H1 (cell line): ENCODE measurements at regions not wholly inside any gene's neighbourhood (a gene's known extent, or its start where the extent isn't known, plus 50 kb on each side); places are given as distances from the start of the nearest gene placed in this dataset.

Source experiments
- CTCF ChIA-PET: fragments of 300-600 bp; sonication (Branson Sonifier 250); formaldehyde crosslinking; loops from one replicate; lab custom pipeline; 2021; ENCODE audit not compliant: partially characterized antibody; lab: Charles Lee
- POLR2A ChIA-PET: fragments of 300-600 bp; sonication (Branson Sonifier 250); formaldehyde crosslinking; loops from one replicate; lab custom pipeline; 2021; ENCODE audit warnings: inconsistent platforms; ENCODE audit not compliant: partially characterized antibody; lab: Charles Lee
- DNase-seq, 2 experiments: peaks; one replicate each; pipeline versions ENCODE4 v3.0.0 to v3.0.0-alpha.2; 2010 to 2022; ENCODE audit warnings: low spot score in 2 of 2, low read depth in 1 of 2, mixed read lengths in 1 of 2
- FAIRE-seq: peaks from 2 replicates; lab custom pipeline; 2011; peaks lifted over from hg19 to GRCh38; lab: Jason Lieb, UNC
- H2AFZ ChIP-seq: 2 replicates; pipeline ENCODE4 v1.8.1; 2012; ENCODE audit warnings: low read length, inconsistent platforms
- H2AK5ac ChIP-seq: 2 replicates; pipeline ENCODE4 v1.6.1; 2013; ENCODE audit warnings: low read depth, low read length
- H2BK120ac ChIP-seq: replicated peaks from 2 replicates; pipeline ENCODE3; 2013; ENCODE audit warnings: low read depth, low read length, inconsistent platforms
- H2BK12ac ChIP-seq: 2 replicates; pipeline ENCODE4 v1.6.1; 2013; ENCODE audit warnings: low read depth, low read length
- H2BK15ac ChIP-seq: 2 replicates; pipeline ENCODE4 v1.6.1; 2013; ENCODE audit warnings: low read length
- H2BK20ac ChIP-seq: 2 replicates; pipeline ENCODE4 v1.6.1; 2013; ENCODE audit warnings: low read length
- H2BK5ac ChIP-seq: 2 replicates; pipeline ENCODE4 v1.6.1; 2013; ENCODE audit warnings: low read depth, low read length
- H3K14ac ChIP-seq: 2 replicates; pipeline ENCODE4 v1.6.1; 2013; ENCODE audit warnings: inconsistent platforms; ENCODE audit not compliant: insufficient read length
- H3K18ac ChIP-seq: 2 replicates; pipeline ENCODE4 v1.6.1; 2013; ENCODE audit warnings: low read length; ENCODE audit errors: extremely low read depth
- H3K23ac ChIP-seq: 2 replicates; pipeline ENCODE4 v1.6.1; 2013; ENCODE audit warnings: inconsistent platforms; ENCODE audit not compliant: insufficient read length
- H3K23me2 ChIP-seq: 2 replicates; pipeline ENCODE4 v1.6.1; 2013; ENCODE audit warnings: low read depth, low read length
- H3K27ac ChIP-seq: 2 replicates; pipeline ENCODE4 v1.6.1; 2011; ENCODE audit warnings: low read depth, low read length, inconsistent platforms
- H3K27me3 ChIP-seq, 4 experiments: replicated peaks in 1 of 4; 1 replicate in 1 of 4; 2 replicates in 3 of 4; pipeline versions ENCODE4 v1.6.1 to v1.8.1; 2011 to 2013; ENCODE audit warnings: low read length in 3 of 4, mild to moderate bottlenecking in 3 of 4, inconsistent platforms in 2 of 4, mixed read lengths in 2 of 4, moderate library complexity in 1 of 4; ENCODE audit not compliant: control insufficient read depth in 3 of 4, insufficient read depth in 3 of 4; ENCODE audit errors: extremely low read depth in 1 of 4
- H3K36me3 ChIP-seq, 4 experiments: 2 replicates each; pipeline versions ENCODE4 v1.6.1 to v1.8.1; 2011 to 2013; ENCODE audit warnings: mild to moderate bottlenecking in 4 of 4, low read length in 3 of 4, moderate library complexity in 2 of 4, control low read depth in 1 of 4, inconsistent platforms in 1 of 4; ENCODE audit not compliant: insufficient read depth in 4 of 4, control insufficient read depth in 2 of 4
- H3K4ac ChIP-seq: replicated peaks from 2 replicates; pipeline ENCODE3; 2013; ENCODE audit warnings: low read length, low read depth, mixed read lengths, inconsistent platforms; ENCODE audit not compliant: insufficient read length
- H3K4me1 ChIP-seq, 4 experiments: replicated peaks in 1 of 4; 1 replicate in 1 of 4; 2 replicates in 3 of 4; pipeline versions ENCODE4 v1.6.1 to v1.8.1; 2011 to 2013; ENCODE audit warnings: low read length in 3 of 4, inconsistent platforms in 2 of 4, mixed read lengths in 1 of 4; ENCODE audit not compliant: insufficient read depth in 4 of 4, control insufficient read depth in 3 of 4
- H3K4me2 ChIP-seq, 2 experiments: 2 replicates each; pipeline versions ENCODE4 v1.6.1 to v1.8.1; 2011 to 2013; ENCODE audit warnings: low read depth in 2 of 2, low read length in 2 of 2, control low read depth in 1 of 2, inconsistent platforms in 1 of 2, mild to moderate bottlenecking in 1 of 2; ENCODE audit not compliant: insufficient read depth in 1 of 2
- H3K4me3 ChIP-seq, 4 experiments: fragments of 200-600, 300-600 bp in 1 of 4; sonication (generic), shearing (Covaris generic), sonication (Bioruptor Twin) in 1 of 4; 2 replicates each; pipeline versions ENCODE4 v1.5.1 to v1.8.1; 2011 to 2016; ENCODE audit warnings: low read length in 4 of 4, low read depth in 3 of 4, control low read depth in 2 of 4, inconsistent platforms in 2 of 4, mild to moderate bottlenecking in 2 of 4, mixed read lengths in 1 of 4, moderate library complexity in 1 of 4; ENCODE audit not compliant: insufficient read depth in 2 of 4; ENCODE audit errors: extremely low read depth in 1 of 4
- H3K56ac ChIP-seq: replicated peaks from 2 replicates; pipeline ENCODE3; 2013; ENCODE audit warnings: low read depth, mild to moderate bottlenecking, mixed read lengths, low read length, inconsistent platforms; ENCODE audit not compliant: insufficient read length
- H3K79me1 ChIP-seq: 2 replicates; pipeline ENCODE4 v1.6.1; 2013; ENCODE audit warnings: low read depth, low read length, control low read depth
- H3K79me2 ChIP-seq, 2 experiments: 2 replicates each; pipeline versions ENCODE4 v1.6.1 to v1.8.1; 2012 to 2013; ENCODE audit warnings: low read length in 2 of 2, mild to moderate bottlenecking in 2 of 2, inconsistent platforms in 1 of 2; ENCODE audit not compliant: insufficient read depth in 2 of 2, control insufficient read depth in 1 of 2
- H3K9ac ChIP-seq, 4 experiments: replicated peaks in 1 of 4; 1 replicate in 1 of 4; 2 replicates in 3 of 4; pipeline versions ENCODE4 v1.6.1 to v1.8.1; 2011 to 2013; ENCODE audit warnings: low read depth in 3 of 4, low read length in 3 of 4, control low read depth in 2 of 4, mild to moderate bottlenecking in 2 of 4, moderate library complexity in 2 of 4, inconsistent platforms in 1 of 4; ENCODE audit errors: extremely low read depth in 1 of 4
- H3K9me3 ChIP-seq, 2 experiments: 2 replicates each; pipeline versions ENCODE4 v1.6.1 to v1.8.1; 2012 to 2013; ENCODE audit warnings: mild to moderate bottlenecking in 2 of 2, moderate library complexity in 2 of 2, control low read depth in 1 of 2, inconsistent platforms in 1 of 2, low read depth in 1 of 2, low read length in 1 of 2, mixed read lengths in 1 of 2; ENCODE audit not compliant: insufficient read depth in 2 of 2
- H4K20me1 ChIP-seq, 2 experiments: replicated peaks in 1 of 2; 2 replicates each; pipeline versions ENCODE3 to v1.8.1; 2011 to 2013; ENCODE audit warnings: inconsistent platforms in 2 of 2, low read length in 2 of 2, mild to moderate bottlenecking in 1 of 2; ENCODE audit not compliant: insufficient read depth in 2 of 2, control insufficient read depth in 1 of 2
- H4K5ac ChIP-seq: 2 replicates; pipeline ENCODE4 v1.6.1; 2013; ENCODE audit warnings: low read length, low read depth, mixed read lengths, inconsistent platforms; ENCODE audit not compliant: insufficient read length
- H4K8ac ChIP-seq: 2 replicates; pipeline ENCODE4 v1.8.0; 2013; ENCODE audit warnings: mild to moderate bottlenecking, moderate library complexity, low read length, inconsistent platforms; ENCODE audit not compliant: insufficient read depth; ENCODE audit errors: extremely low read depth
- H4K91ac ChIP-seq: replicated peaks from 2 replicates; pipeline ENCODE3; 2013; ENCODE audit warnings: low read length, mixed read lengths, inconsistent platforms; ENCODE audit not compliant: insufficient read length
- ASH2L ChIP-seq: fragments of 200-600, 300-600 bp; sonication (generic); IDR thresholded peaks from one replicate; pipeline ENCODE4 v1.7.1; 2017; ENCODE audit warnings: low read length
- ATF2 ChIP-seq: IDR thresholded peaks from 2 replicates; pipeline ENCODE4 v1.6.1; 2012; ENCODE audit warnings: low read length, inconsistent platforms
- BCL11A ChIP-seq, 2 experiments: IDR thresholded peaks; one replicate each; pipeline ENCODE4 v1.6.1; 2011; ENCODE audit warnings: low read depth in 2 of 2, low read length in 2 of 2, mild to moderate bottlenecking in 2 of 2
- FOSL1 ChIP-seq: IDR thresholded peaks from 2 replicates; pipeline ENCODE4 v1.6.1; 2011; ENCODE audit warnings: mild to moderate bottlenecking, low read depth, low read length, moderate library complexity; ENCODE audit not compliant: insufficient read depth
- GABPA ChIP-seq: IDR thresholded peaks from 2 replicates; pipeline ENCODE4 v1.6.1; 2011; ENCODE audit warnings: mild to moderate bottlenecking, low read length, moderate library complexity, borderline replicate concordance; ENCODE audit not compliant: insufficient read depth
- SP1 ChIP-seq: IDR thresholded peaks from 2 replicates; pipeline ENCODE4 v1.6.1; 2011; ENCODE audit warnings: low read depth, low read length
- WGBS, 2 experiments: shearing (Covaris generic) in 1 of 2; methylation state at CpG; one replicate each; pipeline versions ENCODE4 v1.1.6 to v1.1.7; 2013 to 2015; ENCODE audit warnings: low lambda C conversion rate in 2 of 2, mixed read lengths in 2 of 2, inconsistent platforms in 1 of 2, low coverage in 1 of 2, missing lambda C conversion rate in 1 of 2; ENCODE audit not compliant: insufficient replicate concordance in 2 of 2, insufficient coverage in 1 of 2, insufficient read length in 1 of 2; ENCODE audit errors: extremely low coverage in 1 of 2, missing lambda C conversion rate in 1 of 2; 5-methylcytosine and 5-hydroxymethylcytosine counted together

DNA sequence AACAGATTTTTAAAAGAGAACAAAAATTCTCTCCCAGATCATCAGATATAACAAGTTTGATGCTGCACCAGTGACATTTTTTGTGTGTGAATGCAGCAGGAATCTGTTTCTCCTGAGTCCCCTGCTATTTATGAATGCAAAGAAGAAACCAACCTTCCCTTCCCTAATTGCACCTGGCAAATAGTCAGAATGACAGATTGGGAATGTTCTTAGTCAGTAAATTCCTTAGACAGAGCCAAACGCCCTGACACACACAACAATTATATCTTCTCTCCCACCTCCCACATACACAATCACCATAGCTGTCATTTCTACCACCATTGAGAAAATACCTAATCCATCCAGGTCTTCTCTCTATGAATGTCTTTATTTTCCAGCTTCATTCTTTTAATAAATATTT lies 174.4 kb downstream of the ALG10B start:
- no peak overlapping the region for H4K8ac ChIP-seq
- H3K56ac ChIP-seq = no peak overlapping the region
- peaks cover 0 to 7% (median 3%) of the 10 kb centered on the region in 4 experiments; a peak in 4 of 7 replicates for H3K4me1 ChIP-seq
- H3K27me3 ChIP-seq = no peaks in the 10 kb centered on the region; a peak in 1 of 7 replicates
- H2AFZ ChIP-seq = no peak overlapping the region
- H2BK120ac ChIP-seq = no peak overlapping the region
- H4K91ac ChIP-seq = no peak overlapping the region
- no peak overlapping the region for H3K18ac ChIP-seq
- no peaks in the 10 kb centered on the region for H3K79me2 ChIP-seq
- H4K5ac ChIP-seq = no peak overlapping the region
- TF ChIP-seq ATF2 = no peak
- TF ChIP-seq GABPA = no peak
- no peak for TF ChIP-seq FOSL1
- no peak for TF ChIP-seq ASH2L
- TF ChIP-seq BCL11A (IDR thresholded peaks at IDR 0.05; ENCODE audit: low read depth in 2 of 2, low read length in 2 of 2) = no peak
- TF ChIP-seq SP1 = no peak
- H3K36me3 ChIP-seq = no peaks in the 10 kb centered on the region
- no peak overlapping the region for H3K4me2 ChIP-seq
- FAIRE-seq = no peak
- no peak overlapping the region for H3K4me3 ChIP-seq
- no peak overlapping the region for H3K23ac ChIP-seq
- H3K79me1 ChIP-seq = no peaks in the 10 kb centered on the region
- no peak overlapping the region for H2AK5ac ChIP-seq
- no peaks in the 10 kb centered on the region for H4K20me1 ChIP-seq
- H2BK12ac ChIP-seq = no peak overlapping the region
- ChIA-PET CTCF (no interaction called here), POLR2A (no interaction called here)
- H2BK15ac ChIP-seq = no peak overlapping the region
- H3K9ac ChIP-seq = no peak overlapping the region
- no peak overlapping the region for H3K14ac ChIP-seq
- no peak for DNase-seq
- WGBS, 2 experiments = 80% methylated on average over 1 of the region's 1 CpG; no CpG with 5 or more reads in 1 of the 2 experiments
- no peak overlapping the region for H2BK5ac ChIP-seq
- no peak overlapping the region for H3K27ac ChIP-seq
- H3K23me2 ChIP-seq = no peaks in the 10 kb centered on the region
- H3K4ac ChIP-seq = no peak overlapping the region
- 0 out of 4 replicates have a peak, but pooled peaks cover 0 to 3% of the 10 kb centered on the region in 2 experiments for H3K9me3 ChIP-seq
- H2BK20ac ChIP-seq = no peak overlapping the region
